H9 (cell line): ENCODE measurements at regions not wholly inside any gene's neighbourhood (a gene's known extent, or its start where the extent isn't known, plus 50 kb on each side); places are given as distances from the start of the nearest gene placed in this dataset.
A peak's percentile ranks its signal among the peaks of the same experiment; 100 is the strongest.

Experiments
- DNase-seq: peaks from one replicate; pipeline ENCODE4 v3.0.0-alpha.2; 2017
- H2AFZ ChIP-seq: one replicate; pipeline ENCODE4 v1.6.1; 2013; ENCODE audit warnings: mild to moderate bottlenecking, low read length, control low read depth, moderate library complexity
- H2AK5ac ChIP-seq: 2 replicates; pipeline ENCODE4 v1.6.1; 2013; ENCODE audit warnings: low read length, control low read depth, mixed read lengths; ENCODE audit not compliant: insufficient read length
- H2BK120ac ChIP-seq: one replicate; pipeline ENCODE4 v1.6.1; 2013; ENCODE audit warnings: low read depth, mild to moderate bottlenecking, low read length, control low read depth, inconsistent platforms; ENCODE audit not compliant: poor library complexity, severe bottlenecking
- H2BK12ac ChIP-seq: 2 replicates; pipeline ENCODE4 v1.6.1; 2013; ENCODE audit warnings: low read length, control low read depth, mixed read lengths, low read depth; ENCODE audit not compliant: insufficient read length
- H2BK15ac ChIP-seq: 2 replicates; pipeline ENCODE4 v1.6.1; 2013; ENCODE audit warnings: low read depth, low read length, control low read depth
- H2BK20ac ChIP-seq: one replicate; pipeline ENCODE4 v1.6.1; 2013; ENCODE audit warnings: low read depth, mild to moderate bottlenecking, low read length, control low read depth, inconsistent platforms; ENCODE audit not compliant: poor library complexity, severe bottlenecking
- H2BK5ac ChIP-seq: 2 replicates; pipeline ENCODE4 v1.6.1; 2013; ENCODE audit warnings: low read length, control low read depth, mixed read lengths; ENCODE audit not compliant: insufficient read length
- H3K14ac ChIP-seq: 2 replicates; pipeline ENCODE4 v1.6.1; 2013; ENCODE audit warnings: low read length, control low read depth; ENCODE audit not compliant: insufficient read depth
- H3K18ac ChIP-seq: 2 replicates; pipeline ENCODE4 v1.6.1; 2013; ENCODE audit warnings: low read depth, mild to moderate bottlenecking, mixed read lengths, low read length, control low read depth; ENCODE audit not compliant: insufficient read length
- H3K23ac ChIP-seq: 2 replicates; pipeline ENCODE4 v1.6.1; 2013; ENCODE audit warnings: low read length, control low read depth, mixed read lengths, low read depth; ENCODE audit not compliant: insufficient read length
- H3K23me2 ChIP-seq: 2 replicates; pipeline ENCODE4 v1.6.1; 2013; ENCODE audit warnings: low read depth, mild to moderate bottlenecking, mixed read lengths, low read length, control low read depth; ENCODE audit not compliant: insufficient read length, poor library complexity, severe bottlenecking
- H3K27ac ChIP-seq: 2 replicates; pipeline ENCODE4 v1.5.1; 2013; ENCODE audit warnings: low read length, control low read depth, mixed read lengths, low read depth; ENCODE audit not compliant: insufficient read length
- H3K27me3 ChIP-seq: 2 replicates; pipeline ENCODE4 v1.6.1; 2013; ENCODE audit warnings: low read length, control low read depth, inconsistent platforms; ENCODE audit not compliant: insufficient read depth
- H3K4ac ChIP-seq: 2 replicates; pipeline ENCODE4 v1.6.1; 2013; ENCODE audit warnings: low read depth, mild to moderate bottlenecking, control low read depth, inconsistent platforms, low read length, moderate library complexity
- H3K4me1 ChIP-seq: 2 replicates; pipeline ENCODE4 v1.6.1; 2013; ENCODE audit warnings: low read length, control low read depth, inconsistent platforms; ENCODE audit not compliant: insufficient read depth
- H3K4me2 ChIP-seq: 2 replicates; pipeline ENCODE4 v1.6.1; 2013; ENCODE audit warnings: low read length, control low read depth, mixed read lengths; ENCODE audit not compliant: insufficient read length, insufficient read depth
- H3K56ac ChIP-seq: 2 replicates; pipeline ENCODE4 v1.6.1; 2013; ENCODE audit warnings: low read depth, mild to moderate bottlenecking, mixed read lengths, low read length, control low read depth; ENCODE audit not compliant: insufficient read length
- H3K79me1 ChIP-seq: 2 replicates; pipeline ENCODE4 v1.6.1; 2013; ENCODE audit warnings: low read depth, mild to moderate bottlenecking, moderate library complexity, low read length, control low read depth, inconsistent platforms; ENCODE audit not compliant: insufficient read depth, poor library complexity, severe bottlenecking
- H3K79me2 ChIP-seq: 2 replicates; pipeline ENCODE4 v1.6.1; 2013; ENCODE audit warnings: low read length, control low read depth, inconsistent platforms; ENCODE audit not compliant: insufficient read depth
- H3K9ac ChIP-seq: 2 replicates; pipeline ENCODE4 v1.6.1; 2013; ENCODE audit warnings: low read length, control low read depth, mixed read lengths; ENCODE audit not compliant: insufficient read length; ENCODE audit errors: extremely low read depth
- H3K9me3 ChIP-seq: one replicate; pipeline ENCODE4 v1.6.1; 2013; ENCODE audit warnings: low read depth, low read length, inconsistent platforms; ENCODE audit not compliant: control insufficient read depth
- H3T11ph ChIP-seq: one replicate; pipeline ENCODE4 v1.6.1; 2013; ENCODE audit warnings: mild to moderate bottlenecking, low read length, control low read depth, inconsistent platforms
- H4K20me1 ChIP-seq: one replicate; pipeline ENCODE4 v1.6.1; 2013; ENCODE audit not compliant: control insufficient read depth, insufficient read length, insufficient read depth
- H4K5ac ChIP-seq: 2 replicates; pipeline ENCODE4 v1.6.1; 2013; ENCODE audit warnings: low read depth, mild to moderate bottlenecking, mixed read lengths, low read length, control low read depth; ENCODE audit not compliant: insufficient read length
- H4K8ac ChIP-seq: replicated peaks from 2 replicates; pipeline ENCODE4 v1.6.1; 2013; ENCODE audit warnings: low read length, control low read depth, mixed read lengths, low read depth; ENCODE audit not compliant: insufficient read length
- H4K91ac ChIP-seq: 2 replicates; pipeline ENCODE4 v1.6.1; 2013; ENCODE audit warnings: low read depth, mild to moderate bottlenecking, moderate library complexity, mixed read lengths, low read length, control low read depth; ENCODE audit not compliant: insufficient read length
- H3K27ac Mint-ChIP-seq, 3 experiments: 2 replicates in 2 of 3; 3 replicates in 1 of 3; pipeline ENCODE4 v1.8.0; 2020 to 2021; ENCODE audit warnings: mixed read lengths in 3 of 3, mild to moderate bottlenecking in 1 of 3, moderate library complexity in 1 of 3
- H3K27me3 Mint-ChIP-seq: 2 replicates; pipeline ENCODE4 v1.8.0; 2021; ENCODE audit warnings: low read depth, mild to moderate bottlenecking, moderate library complexity, mixed read lengths
- H3K36me3 Mint-ChIP-seq, 3 experiments: 2 replicates in 2 of 3; 3 replicates in 1 of 3; pipeline ENCODE4 v1.8.0; 2020 to 2021; ENCODE audit warnings: low read depth in 3 of 3, mixed read lengths in 3 of 3; ENCODE audit not compliant: insufficient read depth in 1 of 3
- H3K4me1 Mint-ChIP-seq, 2 experiments: 2 replicates each; pipeline ENCODE4 v1.8.0; 2020; ENCODE audit warnings: mixed read lengths in 2 of 2
- H3K4me3 Mint-ChIP-seq, 2 experiments: 2 replicates in 1 of 2; 3 replicates in 1 of 2; pipeline ENCODE4 v1.8.0; 2020 to 2021; ENCODE audit warnings: mild to moderate bottlenecking in 2 of 2, mixed read lengths in 2 of 2, moderate library complexity in 1 of 2
- H3K9me3 Mint-ChIP-seq, 2 experiments: 2 replicates in 1 of 2; 3 replicates in 1 of 2; pipeline ENCODE4 v1.8.0; 2020; ENCODE audit warnings: mild to moderate bottlenecking in 2 of 2, mixed read lengths in 2 of 2, moderate library complexity in 1 of 2
- CTCF ChIP-seq: fragments of 200-600 bp; sonication (generic); conservative IDR thresholded peaks from 3 replicates; pipeline ENCODE4 v1.8.0; 2021; ENCODE audit warnings: antibody characterized with exemption, mild to moderate bottlenecking
- WGBS: extraction: QIAGEN DNeasy Blood & Tissue Kit; methylation state at CpG from one replicate; pipeline ENCODE4 v1.1.7; 2013; ENCODE audit warnings: missing lambda C conversion rate, low lambda C conversion rate, mixed read lengths; ENCODE audit not compliant: insufficient read length; ENCODE audit errors: extremely low coverage; 5-methylcytosine and 5-hydroxymethylcytosine counted together

GRCh38 chr21:41631564-41632461 is 123.9 kb upstream of the TMPRSS2 start:
- Mint-ChIP-seq H3K4me1 (peaks cover 0 to 16% of the 10 kb centered on the region in 2 experiments; a peak in 3 of 4 replicates), H3K4me3 (no peak overlapping the region), H3K27me3 (peaks cover 5% of the 10 kb centered on the region), H3K9me3 (peaks cover 0 to 7% of the 10 kb centered on the region in 2 experiments; a peak in 3 of 5 replicates), H3K27ac (peak overlapping the region in 1 of 3 experiments; percentile 60; a peak in 1 of 7 replicates), H3K36me3 (no peaks in the 10 kb centered on the region; a peak in 1 of 7 replicates)
- Histone ChIP-seq H2AFZ (no peak overlapping the region), H4K91ac (no peak overlapping the region), H3K56ac (no peak overlapping the region), H3K23ac (no peak overlapping the region), H2BK15ac (no peak overlapping the region), H3T11ph (no peak overlapping the region), H3K79me1 (no peaks in the 10 kb centered on the region), H2AK5ac (no peak overlapping the region), H3K4ac (no peak overlapping the region), H3K79me2 (no peaks in the 10 kb centered on the region), H2BK20ac (no peak overlapping the region), H3K4me2 (no peak overlapping the region), H2BK5ac (no peak overlapping the region), H3K27ac (no peak overlapping the region), H4K5ac (no peak overlapping the region), H4K20me1 (no peaks in the 10 kb centered on the region), H3K27me3 (no peaks in the 10 kb centered on the region), H2BK12ac (no peak overlapping the region), H4K8ac (no peak overlapping the region), H3K23me2 (no peaks in the 10 kb centered on the region), H3K14ac (no peak overlapping the region), H3K18ac (peak overlapping the region; percentile 35), H2BK120ac (no peak overlapping the region), H3K9me3 (no peaks in the 10 kb centered on the region), H3K9ac (no peak overlapping the region), H3K4me1 (no peaks in the 10 kb centered on the region)
- no peak for DNase-seq
- TF ChIP-seq CTCF = no peak
- no CpG with 5 or more reads among the region's 14 CpGs for WGBS
